HG03378 (cell line): ENCODE measurements at regions not wholly inside any gene's neighbourhood (a gene's known extent, or its start where the extent isn't known, plus 50 kb on each side); places are given as distances from the start of the nearest gene placed in this dataset.
"Not testable (repeated sequence)": the region's sequence is repeated elsewhere in the genome, so short reads cannot be mapped to it uniquely, and the experiment has no call there.

Experiments used
- ATAC-seq: cut with Tn5 transposase; IDR thresholded peaks from one replicate; pipeline ENCODE4 v1.9.1; 2021; ENCODE audit warnings: mild to moderate bottlenecking, moderate library complexity; ENCODE audit not compliant: unreplicated experiment

DNA sequence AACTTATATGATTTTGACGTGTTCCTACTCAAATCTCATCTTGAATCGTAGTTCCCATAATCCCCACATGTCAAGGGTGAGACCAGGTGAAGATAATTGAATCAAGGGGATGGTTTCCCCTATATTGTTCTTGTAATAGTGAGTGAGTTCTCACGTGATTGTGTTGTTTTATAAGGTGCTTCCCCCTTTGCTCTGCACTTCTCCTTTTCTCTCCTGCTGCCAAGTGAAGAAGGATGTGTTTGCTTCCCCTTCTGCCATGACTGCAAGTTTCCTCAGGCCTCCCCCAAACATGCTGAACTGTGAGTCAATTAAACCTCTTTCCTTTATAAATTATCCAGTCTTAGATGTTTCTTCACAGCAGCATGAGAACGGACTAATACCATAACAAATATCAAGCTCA lies 83.2 kb downstream of the MANEA start:
- ATAC-seq = no peak

GRCh38 chr6:95670011-95670463 lies 92.7 kb downstream of the MANEA start:
- ATAC-seq = no peak

- ATAC-seq = no peak
Measured at GRCh38 chr6:95676011-95676628, 98.8 kb downstream of the MANEA start.

- no peak for ATAC-seq
Measured at GRCh38 chr6:95679981-95680380, 102.6 kb downstream of the MANEA start.

DNA sequence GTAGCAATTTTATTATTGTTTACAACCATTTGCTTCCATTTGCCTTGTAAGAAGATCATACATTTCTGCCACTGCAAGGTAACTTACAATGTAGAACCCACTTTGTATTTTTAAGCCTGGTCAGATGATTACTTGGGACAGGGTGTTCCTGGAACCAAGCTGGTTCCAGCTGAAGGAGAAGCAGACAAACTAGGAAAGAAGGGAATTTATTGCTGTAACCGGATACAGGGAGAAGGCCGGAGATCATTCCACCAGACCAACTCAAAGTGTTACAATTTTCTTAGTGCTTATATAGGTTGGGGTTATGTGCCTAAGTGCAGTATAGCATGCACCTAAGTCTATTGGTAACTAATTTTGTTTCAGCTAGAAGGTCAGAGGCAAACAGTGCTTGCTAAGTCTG lies 104.4 kb downstream of the MANEA start:
- ATAC-seq = no peak

DNA sequence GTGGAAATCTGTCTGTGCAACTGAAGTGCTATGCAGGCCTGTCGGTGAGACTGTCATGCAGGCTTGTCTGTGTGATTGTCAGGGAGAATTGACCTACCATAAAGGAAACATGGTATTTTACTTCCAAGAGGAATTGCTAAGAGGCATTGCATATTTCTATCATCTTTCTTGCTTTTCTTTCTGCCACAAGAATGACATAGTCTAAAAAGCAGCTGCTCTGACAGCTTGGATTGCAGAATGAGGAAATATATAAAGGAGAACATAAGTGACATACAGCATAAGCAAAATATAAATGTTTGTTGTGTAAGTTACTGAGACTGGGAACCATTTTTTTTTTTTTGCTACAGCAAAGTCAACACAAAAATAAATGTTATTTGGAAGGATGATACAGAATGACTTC lies 105.1 kb downstream of the MANEA start:
- ATAC-seq = no peak

GRCh38 chr6:95685822-95686221 lies 108.5 kb downstream of the MANEA start:
- no peak for ATAC-seq

DNA sequence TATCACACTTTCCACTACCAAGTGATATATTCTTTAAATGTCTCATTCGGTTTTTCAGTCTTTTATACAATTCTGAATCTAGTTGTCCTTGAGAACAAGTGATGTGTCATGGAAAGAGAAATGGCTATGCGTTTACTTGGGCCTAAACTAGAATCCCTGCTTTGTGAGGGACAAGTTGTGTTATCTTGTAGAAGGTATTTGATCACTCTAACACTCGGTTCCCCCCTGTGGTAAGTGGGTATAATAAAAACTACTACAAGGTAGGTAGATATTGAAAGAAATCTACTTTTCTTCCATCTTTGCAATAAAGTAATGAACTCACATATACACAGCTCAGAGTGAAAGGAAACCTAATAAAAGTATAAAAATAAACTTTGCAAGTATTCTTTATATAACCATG lies 108.9 kb downstream of the MANEA start:
- ATAC-seq = no peak

- no peak for ATAC-seq
Measured at GRCh38 chr6:95686895-95687294, 109.6 kb downstream of the MANEA start.

DNA sequence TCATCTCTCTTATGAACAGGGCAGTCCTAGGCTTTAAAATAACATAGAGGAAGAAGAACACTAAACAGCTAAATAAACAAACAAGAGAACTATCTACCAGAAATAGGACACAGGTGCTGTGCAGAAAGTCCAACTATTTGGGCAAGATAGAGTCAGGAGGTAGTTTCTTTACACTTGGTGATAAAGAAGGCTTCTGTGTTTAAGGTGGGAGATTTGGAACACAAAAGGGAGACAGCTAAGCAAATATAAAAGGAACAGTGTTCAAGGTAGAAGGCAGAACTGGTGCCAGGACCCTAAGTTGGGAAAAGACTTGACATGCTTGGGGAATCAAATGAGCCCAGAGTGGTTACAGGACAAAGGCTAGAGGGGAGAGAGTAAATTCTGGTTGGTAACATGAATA lies 110.5 kb downstream of the MANEA start:
- ATAC-seq = no peak

DNA sequence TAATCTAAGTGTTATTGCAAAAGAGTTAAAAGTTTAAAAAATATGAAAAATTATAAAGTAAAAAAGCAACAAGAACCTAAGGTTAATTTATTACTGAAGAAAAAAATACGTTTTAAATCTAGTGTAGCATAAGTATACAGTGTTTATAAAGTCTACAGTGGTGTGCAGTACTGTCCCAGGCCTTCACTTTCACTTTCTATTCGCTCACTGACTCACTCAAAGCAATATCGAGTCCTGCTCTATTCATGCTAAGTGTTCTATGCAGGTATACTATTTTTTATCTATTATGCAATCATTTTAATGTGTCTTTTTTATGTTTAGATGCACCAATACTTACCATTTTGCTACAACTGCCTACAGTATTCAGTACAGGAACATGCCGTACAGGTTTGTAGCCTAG lies 113.0 kb downstream of the MANEA start:
- ATAC-seq = peak; percentile 62

GRCh38 chr6:95693108-95693507 lies 115.8 kb downstream of the MANEA start:
- ATAC-seq = no peak

- no peak for ATAC-seq
Measured at GRCh38 chr6:95698271-95698670, 120.9 kb downstream of the MANEA start.

DNA sequence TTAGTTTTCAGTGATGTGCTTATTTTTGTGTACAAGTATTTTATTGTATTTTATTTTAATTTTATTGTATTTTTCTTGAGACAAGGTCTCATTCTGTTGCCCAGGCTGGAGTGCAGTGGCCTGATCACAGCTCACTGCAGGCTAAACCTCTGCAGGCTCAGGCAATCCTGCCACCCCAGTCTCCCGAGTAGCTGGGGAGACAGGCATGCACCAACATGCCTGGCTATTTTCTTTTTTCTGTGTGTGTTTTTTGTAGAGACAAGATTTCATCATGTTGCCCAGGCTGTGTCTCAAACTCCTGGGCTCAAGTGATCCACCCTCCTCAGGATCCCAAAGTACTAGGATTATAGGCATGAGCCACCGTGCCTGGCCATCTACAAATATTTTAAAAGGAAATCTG lies 146.3 kb downstream of the MANEA start:
- ATAC-seq = no peak

DNA sequence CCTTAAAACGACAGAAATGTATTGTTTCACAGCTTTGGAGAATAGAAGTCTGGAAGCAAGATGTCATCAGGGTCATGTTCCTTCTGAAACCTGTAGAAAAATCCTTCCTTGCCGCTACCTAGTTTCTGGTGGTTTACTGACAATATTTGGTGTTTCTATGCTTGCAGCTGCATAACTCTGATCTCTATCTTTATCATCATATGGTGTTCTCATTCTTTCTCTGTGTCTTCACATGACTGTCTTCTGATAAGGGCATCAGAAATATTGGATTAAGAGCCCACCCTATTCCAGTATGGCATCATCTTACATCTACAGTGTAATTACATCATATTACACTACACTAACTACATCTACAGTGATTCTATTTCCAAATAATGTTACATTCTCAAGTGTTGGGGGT lies 148.0 kb downstream of the MANEA start:
- ATAC-seq = no peak

GRCh38 chr6:95740157-95740556 lies 162.8 kb downstream of the MANEA start:
- ATAC-seq = no peak

- no peak for ATAC-seq
Measured at GRCh38 chr6:95741045-95741444, 163.7 kb downstream of the MANEA start.

- ATAC-seq = no peak
Measured at GRCh38 chr6:95742767-95743289, 165.5 kb downstream of the MANEA start.

DNA sequence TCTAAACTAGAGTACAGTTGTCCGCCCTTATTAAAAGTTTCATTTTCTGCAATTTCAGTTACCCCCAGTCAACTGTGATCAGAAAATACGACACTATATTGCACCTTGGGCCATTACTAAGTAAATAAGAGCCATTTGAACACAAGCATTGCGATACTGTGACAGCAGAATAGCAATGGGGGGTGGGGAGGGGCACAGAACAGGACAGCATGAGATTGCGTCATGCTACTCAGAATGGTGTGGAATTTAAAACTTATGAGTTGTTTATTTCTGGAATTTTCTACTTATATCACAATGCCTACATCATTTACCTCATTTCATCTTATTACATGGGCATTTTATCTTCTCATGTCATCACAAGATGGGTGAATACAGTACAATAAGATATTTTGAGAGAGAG lies 166.3 kb downstream of the MANEA start:
- no peak for ATAC-seq

GRCh38 chr6:95758236-95759069 lies 181.1 kb downstream of the MANEA start:
- ATAC-seq = not testable (repeated sequence)

DNA sequence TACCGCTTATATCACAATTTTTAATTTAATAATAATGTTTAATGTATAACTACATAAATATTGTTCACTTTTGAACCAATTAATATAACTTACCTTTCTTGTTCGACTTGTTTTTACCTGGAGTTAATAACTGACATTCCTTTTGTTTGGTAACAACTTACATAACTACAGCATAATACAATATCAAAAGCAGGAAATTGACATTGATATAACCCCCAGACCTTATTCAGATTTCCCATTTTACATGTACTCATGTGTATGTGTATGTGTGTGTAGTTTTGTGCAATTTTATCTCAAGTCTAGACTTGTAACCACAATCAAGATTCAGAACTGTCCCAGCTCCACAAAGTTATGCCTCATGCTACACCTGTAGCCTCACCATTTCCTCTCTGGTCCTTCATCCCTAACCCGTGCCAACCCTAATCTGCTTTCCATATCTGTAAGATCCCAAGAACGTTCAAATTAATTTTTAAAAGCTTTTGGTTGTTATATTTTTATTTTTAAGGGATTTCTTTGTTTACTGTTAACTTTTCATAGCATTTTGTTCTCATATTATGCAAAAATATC lies 190.6 kb downstream of the MANEA start:
- ATAC-seq = no peak

DNA sequence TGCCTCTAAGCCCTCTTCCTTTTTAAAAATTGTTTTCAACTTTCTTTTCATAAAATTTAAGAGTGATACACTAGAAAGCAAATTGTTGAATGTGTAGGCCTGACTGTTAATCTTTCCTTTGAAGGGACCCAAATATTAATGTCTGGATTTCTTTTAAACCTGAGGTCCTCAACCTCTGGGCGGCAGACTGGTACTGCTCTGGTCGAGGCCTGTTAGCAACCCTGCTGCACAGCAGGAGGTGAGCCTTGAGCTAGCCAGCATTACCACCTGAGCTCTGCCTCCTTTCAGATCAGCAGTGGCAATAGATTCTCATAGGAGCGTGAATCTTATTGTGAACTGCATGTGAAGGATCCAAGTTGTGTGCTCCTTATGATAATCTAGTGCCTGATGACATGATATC lies 191.2 kb downstream of the MANEA start:
- no peak for ATAC-seq
